ENCODE measurements at regions not wholly inside any gene's neighbourhood (a gene's known extent, or its start where the extent isn't known, plus 50 kb on each side); places are given as distances from the start of the nearest gene placed in this dataset.

- TF ChIP-seq POLR2A (IDR thresholded peaks at IDR 0.05; ENCODE audit: extremely low read depth, insufficient read length) (no peak), MAX (IDR thresholded peaks at IDR 0.05; ENCODE audit: low read depth, low read length) (no peak), CTCF (IDR thresholded peaks at IDR 0.05; ENCODE audit: low read depth, low read length) (no peak), MYC (IDR thresholded peaks at IDR 0.05; ENCODE audit: low read depth, low read length) (no peak)
These were observed 89.8 kb upstream of the HDAC9 start for GRCh38 chr7:18405726-18406125.

Data from NB4 (cell line).